GM12874 (cell line): ENCODE measurements at regions not wholly inside any gene's neighbourhood (a gene's known extent, or its start where the extent isn't known, plus 50 kb on each side); places are given as distances from the start of the nearest gene placed in this dataset.

Experiments used
- TF ChIP-seq, protein P1 (sequence below): IDR thresholded peaks from 2 replicates; pipeline ENCODE4 v1.5.1; 2011; ENCODE audit warnings: low read depth, mild to moderate bottlenecking, control low read depth, low read length, moderate library complexity; ENCODE audit not compliant: insufficient read depth

DNA sequence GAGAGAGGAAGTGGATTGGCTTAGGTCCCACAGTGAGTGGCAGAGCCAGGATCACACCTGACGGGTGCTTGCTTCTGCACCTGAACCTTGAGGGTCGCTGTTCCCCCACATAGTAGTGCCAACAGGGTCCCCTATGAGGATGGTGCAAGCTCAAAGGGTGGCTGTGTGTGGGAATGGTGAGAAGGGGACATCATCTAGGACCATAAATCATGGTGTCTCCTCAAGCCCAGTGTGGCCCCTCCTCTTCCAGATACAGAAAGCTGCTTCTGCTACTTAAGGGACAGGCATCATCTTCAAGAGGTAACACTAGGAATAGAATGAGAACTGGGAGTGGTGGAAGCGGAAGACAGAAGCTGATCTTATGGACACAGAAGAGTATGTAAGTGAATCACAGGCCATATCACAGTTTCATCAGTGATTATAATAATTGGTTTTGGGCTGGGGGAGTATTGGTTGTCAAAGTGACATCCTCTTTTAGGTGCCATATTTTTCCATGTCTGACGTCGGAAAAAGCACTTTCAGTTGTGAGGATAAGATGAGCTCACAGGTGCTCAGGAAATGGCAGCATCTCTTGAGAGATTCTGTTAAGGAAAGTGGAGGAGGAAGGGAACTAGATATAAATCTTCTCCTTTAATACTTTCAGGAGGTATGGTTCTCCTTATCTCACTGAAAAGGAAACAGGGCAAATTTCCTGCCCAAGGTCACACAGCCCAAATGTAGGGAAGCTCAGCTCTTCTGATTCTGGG, 83.2 kb upstream of the HNF1B start:
- TF ChIP-seq, protein P1, sequence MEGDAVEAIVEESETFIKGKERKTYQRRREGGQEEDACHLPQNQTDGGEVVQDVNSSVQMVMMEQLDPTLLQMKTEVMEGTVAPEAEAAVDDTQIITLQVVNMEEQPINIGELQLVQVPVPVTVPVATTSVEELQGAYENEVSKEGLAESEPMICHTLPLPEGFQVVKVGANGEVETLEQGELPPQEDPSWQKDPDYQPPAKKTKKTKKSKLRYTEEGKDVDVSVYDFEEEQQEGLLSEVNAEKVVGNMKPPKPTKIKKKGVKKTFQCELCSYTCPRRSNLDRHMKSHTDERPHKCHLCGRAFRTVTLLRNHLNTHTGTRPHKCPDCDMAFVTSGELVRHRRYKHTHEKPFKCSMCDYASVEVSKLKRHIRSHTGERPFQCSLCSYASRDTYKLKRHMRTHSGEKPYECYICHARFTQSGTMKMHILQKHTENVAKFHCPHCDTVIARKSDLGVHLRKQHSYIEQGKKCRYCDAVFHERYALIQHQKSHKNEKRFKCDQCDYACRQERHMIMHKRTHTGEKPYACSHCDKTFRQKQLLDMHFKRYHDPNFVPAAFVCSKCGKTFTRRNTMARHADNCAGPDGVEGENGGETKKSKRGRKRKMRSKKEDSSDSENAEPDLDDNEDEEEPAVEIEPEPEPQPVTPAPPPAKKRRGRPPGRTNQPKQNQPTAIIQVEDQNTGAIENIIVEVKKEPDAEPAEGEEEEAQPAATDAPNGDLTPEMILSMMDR = no peak

DNA sequence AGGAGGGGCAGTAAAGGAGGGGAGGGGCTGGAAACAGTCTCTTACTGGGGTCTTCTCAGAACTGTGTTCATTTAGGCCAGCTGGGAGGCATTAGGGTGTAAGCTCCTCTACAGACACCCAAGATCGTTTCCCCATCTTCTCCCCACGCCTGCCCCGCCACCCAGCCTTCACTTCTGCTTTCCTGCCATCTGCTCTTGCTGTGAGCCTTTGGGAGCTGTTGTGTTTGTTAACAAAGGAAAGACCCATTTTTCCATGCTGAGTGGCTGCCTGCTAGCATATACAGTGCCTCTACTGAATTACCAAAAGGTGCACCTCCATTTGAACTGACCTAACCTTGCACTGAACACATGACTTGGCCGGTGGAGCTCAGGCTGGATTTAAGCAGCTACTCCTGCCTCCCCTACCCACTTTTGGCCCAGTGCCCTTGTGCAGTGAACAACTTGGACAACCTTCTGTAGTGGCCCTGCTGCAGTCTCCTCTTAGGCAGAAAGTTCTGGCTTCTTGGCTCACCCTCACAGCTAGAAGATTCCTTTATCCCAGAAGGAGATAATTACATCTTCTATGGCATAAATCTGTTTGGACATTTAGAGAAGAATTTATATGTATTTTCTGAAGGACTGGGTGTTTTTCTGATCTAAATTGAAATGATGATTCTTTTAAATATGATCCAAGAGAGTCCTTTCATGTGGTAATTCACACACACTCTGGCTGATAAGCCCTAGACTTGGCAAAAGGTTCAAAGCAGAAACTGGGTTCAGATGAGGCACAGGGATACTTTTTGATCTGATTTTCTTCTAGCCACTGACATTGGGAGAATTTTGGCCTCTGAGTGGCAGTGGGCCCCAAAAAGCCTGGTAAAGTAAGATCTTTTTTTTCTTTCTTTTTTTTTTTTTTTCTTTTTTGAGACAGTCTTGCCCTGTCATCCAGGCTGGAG, 81.9 kb upstream of the HNF1B start:
- TF ChIP-seq, protein P1 = no peak

DNA sequence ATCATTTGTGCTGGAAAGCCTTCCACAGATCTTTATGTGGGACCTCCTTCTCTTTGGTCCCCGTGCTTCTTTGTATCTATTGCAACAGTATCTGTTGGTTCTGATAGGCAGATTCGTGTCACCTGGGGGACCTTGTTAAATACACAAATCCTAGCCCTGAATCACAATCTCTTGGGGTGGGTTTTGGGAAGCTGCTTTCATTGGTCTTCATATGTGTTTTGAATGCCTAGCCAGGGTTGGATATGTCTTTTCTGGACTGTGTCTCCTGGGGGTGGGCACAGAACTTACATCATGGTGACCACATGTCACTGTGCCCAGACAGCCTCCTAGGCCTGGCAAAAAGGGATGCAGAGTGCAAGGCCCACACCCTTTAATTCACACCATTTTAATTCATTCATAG, 81.0 kb upstream of the HNF1B start:
- TF ChIP-seq, protein P1 = no peak

DNA sequence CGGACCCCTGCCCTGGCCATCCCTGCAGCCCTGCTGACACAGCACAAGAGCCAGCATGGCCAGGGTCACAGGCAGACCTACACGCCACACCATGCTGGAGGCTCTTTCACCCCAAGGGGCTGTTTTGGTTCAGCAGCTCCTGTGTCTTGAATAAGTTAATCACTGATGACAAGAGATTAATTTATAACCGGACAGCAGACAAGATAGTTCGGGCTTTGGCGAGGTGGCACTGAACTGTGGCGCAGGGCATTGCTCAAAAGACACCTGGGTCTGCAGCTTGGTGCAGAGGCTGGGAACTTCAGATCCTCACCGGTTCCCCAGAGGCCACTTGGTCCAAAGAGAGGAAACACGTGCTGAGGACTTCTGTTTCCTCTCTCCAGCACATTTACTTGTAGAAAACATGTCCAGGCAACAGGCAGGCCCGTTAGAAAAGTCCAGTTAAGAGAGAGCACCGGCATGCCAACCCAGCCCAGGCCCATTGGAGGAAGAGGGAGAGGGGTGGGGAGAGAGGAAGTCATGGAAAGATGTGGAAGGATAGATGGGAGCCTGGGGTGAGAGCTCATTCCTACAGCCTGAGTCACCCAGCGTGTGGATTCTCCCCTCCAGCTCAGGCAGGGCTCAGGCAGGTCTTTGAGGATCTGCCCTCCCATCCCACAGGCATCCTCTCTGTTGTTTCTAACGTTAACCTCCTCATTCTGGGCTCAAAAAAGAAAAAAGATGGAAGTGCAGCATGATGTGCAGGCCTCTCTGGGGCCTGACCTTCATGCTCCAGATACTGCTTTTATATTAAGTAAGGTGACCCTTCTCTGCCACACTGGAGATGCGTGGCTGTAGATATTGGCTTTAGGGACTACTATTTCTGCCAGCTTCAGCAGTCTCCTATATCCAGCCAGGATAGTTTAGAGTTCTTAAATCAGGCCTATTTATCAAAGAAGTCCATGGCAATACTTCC, 80.0 kb upstream of the HNF1B start:
- TF ChIP-seq, protein P1 = no peak

DNA sequence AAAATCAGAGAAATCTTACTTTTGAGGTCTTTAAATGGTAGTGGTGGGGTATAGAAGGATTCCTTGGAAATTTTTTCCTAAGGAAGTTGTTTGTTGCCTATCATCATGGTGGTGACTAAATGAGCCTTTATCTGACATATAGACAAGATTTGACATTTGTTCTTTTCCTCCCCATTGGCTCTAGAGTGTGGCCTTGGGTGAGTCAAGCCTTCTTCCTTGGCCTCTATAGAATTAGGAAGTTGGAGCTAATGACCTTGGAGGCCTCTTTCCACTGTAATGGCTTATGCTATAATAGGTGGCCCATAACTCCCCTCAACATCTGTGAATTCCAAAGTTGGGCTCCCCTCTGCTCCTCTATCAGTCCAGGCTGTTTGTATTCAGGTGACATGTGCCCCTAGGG, 79.1 kb upstream of the HNF1B start:
- TF ChIP-seq, protein P1 = no peak

DNA sequence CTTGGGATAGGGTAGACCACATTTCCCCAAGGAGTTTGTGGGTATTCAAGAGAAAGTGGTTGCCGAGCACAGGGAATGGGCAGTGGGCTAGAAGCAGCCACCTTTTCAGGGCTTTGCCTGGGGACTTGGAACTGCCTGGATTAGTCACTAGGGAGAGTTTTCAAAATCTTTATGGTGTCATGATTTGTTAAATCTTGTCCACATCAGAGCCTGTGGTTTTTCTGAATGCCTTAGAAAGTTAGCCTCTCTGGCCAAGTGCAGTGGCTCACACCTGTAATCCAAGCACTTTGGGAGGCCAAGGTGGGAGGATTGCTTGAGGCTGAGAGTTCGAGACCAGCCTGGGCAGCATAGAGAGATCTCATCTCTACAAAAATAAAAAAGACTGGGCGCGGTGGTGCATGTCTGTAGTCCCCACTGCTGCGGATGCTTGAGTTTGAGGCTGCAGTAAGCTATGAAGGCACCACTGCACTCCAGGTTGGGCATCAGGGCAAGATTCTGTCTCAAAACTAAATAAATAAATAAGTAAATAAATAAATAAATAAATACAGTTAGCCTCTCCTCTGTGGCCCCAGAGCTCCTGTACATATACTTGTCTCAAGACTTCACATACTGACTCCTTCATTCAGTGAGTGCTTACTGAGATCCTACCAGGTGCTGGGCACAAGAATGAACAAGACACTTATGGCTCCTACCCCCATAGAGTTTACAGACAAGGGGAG, 76.3 kb upstream of the HNF1B start:
- TF ChIP-seq, protein P1 = no peak
